H1 (cell line): ENCODE measurements at regions not wholly inside any gene's neighbourhood (a gene's known extent, or its start where the extent isn't known, plus 50 kb on each side); places are given as distances from the start of the nearest gene placed in this dataset.

Experiments used
- EGR1 ChIP-seq: IDR thresholded peaks from 2 replicates; pipeline ENCODE4 v1.6.1; 2011; ENCODE audit warnings: low read depth, low read length, borderline replicate concordance
- TF ChIP-seq, protein P1 (sequence below): fragments of 300-600 bp; sonication (generic); IDR thresholded peaks from 2 replicates; pipeline ENCODE4 v1.7.1; 2012; ENCODE audit warnings: low read length, moderate library complexity, mild to moderate bottlenecking, inconsistent platforms; ENCODE audit not compliant: insufficient replicate concordance
- TF ChIP-seq, protein P2 (sequence below), 3 experiments: IDR thresholded peaks; 1 replicate in 2 of 3; 2 replicates in 1 of 3; pipeline versions ENCODE4 v1.5.1 to v1.6.1; 2011; ENCODE audit warnings: low read length in 3 of 3, mild to moderate bottlenecking in 3 of 3, inconsistent platforms in 2 of 3, low read depth in 1 of 3, moderate library complexity in 1 of 3; ENCODE audit not compliant: insufficient read depth in 1 of 3; ENCODE audit errors: control extremely low read depth in 1 of 3
- TF ChIP-seq, protein P3 (sequence below): IDR thresholded peaks from 2 replicates; pipeline ENCODE4 v1.6.1; 2011; ENCODE audit warnings: low read depth, mild to moderate bottlenecking, low read length; ENCODE audit not compliant: insufficient read depth
- TF ChIP-seq, protein P4 (sequence below): IDR thresholded peaks from 2 replicates; pipeline ENCODE4 v1.6.1; 2012; ENCODE audit warnings: low read length, inconsistent platforms

DNA sequence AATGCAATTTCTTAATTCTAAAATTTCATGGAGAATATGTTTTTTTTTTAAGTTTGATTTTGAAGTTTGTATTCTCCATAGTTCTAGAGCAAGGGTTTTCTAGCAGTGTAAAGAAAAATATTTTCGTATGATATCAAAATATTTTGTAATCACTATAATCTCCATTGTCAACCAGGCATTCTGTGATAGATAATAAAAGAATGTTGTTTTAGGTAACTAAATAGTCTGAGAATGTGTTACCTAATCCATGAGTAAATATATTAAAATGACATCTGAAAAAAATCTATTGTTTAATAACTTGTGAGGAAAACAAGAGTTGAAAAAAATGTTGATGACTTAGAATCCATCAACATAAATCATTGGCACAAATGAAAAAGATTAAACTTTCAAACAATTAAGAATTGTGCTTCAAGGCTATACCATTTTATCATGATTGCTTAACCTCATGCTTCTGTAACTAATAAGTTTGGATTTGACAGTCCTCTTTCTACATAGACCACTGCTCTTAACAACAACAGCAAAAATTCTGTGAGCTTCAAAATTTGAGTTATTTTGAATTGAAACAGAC, 2211.8 kb downstream of the LRRC4C start (continued):
- TF ChIP-seq, protein P1, sequence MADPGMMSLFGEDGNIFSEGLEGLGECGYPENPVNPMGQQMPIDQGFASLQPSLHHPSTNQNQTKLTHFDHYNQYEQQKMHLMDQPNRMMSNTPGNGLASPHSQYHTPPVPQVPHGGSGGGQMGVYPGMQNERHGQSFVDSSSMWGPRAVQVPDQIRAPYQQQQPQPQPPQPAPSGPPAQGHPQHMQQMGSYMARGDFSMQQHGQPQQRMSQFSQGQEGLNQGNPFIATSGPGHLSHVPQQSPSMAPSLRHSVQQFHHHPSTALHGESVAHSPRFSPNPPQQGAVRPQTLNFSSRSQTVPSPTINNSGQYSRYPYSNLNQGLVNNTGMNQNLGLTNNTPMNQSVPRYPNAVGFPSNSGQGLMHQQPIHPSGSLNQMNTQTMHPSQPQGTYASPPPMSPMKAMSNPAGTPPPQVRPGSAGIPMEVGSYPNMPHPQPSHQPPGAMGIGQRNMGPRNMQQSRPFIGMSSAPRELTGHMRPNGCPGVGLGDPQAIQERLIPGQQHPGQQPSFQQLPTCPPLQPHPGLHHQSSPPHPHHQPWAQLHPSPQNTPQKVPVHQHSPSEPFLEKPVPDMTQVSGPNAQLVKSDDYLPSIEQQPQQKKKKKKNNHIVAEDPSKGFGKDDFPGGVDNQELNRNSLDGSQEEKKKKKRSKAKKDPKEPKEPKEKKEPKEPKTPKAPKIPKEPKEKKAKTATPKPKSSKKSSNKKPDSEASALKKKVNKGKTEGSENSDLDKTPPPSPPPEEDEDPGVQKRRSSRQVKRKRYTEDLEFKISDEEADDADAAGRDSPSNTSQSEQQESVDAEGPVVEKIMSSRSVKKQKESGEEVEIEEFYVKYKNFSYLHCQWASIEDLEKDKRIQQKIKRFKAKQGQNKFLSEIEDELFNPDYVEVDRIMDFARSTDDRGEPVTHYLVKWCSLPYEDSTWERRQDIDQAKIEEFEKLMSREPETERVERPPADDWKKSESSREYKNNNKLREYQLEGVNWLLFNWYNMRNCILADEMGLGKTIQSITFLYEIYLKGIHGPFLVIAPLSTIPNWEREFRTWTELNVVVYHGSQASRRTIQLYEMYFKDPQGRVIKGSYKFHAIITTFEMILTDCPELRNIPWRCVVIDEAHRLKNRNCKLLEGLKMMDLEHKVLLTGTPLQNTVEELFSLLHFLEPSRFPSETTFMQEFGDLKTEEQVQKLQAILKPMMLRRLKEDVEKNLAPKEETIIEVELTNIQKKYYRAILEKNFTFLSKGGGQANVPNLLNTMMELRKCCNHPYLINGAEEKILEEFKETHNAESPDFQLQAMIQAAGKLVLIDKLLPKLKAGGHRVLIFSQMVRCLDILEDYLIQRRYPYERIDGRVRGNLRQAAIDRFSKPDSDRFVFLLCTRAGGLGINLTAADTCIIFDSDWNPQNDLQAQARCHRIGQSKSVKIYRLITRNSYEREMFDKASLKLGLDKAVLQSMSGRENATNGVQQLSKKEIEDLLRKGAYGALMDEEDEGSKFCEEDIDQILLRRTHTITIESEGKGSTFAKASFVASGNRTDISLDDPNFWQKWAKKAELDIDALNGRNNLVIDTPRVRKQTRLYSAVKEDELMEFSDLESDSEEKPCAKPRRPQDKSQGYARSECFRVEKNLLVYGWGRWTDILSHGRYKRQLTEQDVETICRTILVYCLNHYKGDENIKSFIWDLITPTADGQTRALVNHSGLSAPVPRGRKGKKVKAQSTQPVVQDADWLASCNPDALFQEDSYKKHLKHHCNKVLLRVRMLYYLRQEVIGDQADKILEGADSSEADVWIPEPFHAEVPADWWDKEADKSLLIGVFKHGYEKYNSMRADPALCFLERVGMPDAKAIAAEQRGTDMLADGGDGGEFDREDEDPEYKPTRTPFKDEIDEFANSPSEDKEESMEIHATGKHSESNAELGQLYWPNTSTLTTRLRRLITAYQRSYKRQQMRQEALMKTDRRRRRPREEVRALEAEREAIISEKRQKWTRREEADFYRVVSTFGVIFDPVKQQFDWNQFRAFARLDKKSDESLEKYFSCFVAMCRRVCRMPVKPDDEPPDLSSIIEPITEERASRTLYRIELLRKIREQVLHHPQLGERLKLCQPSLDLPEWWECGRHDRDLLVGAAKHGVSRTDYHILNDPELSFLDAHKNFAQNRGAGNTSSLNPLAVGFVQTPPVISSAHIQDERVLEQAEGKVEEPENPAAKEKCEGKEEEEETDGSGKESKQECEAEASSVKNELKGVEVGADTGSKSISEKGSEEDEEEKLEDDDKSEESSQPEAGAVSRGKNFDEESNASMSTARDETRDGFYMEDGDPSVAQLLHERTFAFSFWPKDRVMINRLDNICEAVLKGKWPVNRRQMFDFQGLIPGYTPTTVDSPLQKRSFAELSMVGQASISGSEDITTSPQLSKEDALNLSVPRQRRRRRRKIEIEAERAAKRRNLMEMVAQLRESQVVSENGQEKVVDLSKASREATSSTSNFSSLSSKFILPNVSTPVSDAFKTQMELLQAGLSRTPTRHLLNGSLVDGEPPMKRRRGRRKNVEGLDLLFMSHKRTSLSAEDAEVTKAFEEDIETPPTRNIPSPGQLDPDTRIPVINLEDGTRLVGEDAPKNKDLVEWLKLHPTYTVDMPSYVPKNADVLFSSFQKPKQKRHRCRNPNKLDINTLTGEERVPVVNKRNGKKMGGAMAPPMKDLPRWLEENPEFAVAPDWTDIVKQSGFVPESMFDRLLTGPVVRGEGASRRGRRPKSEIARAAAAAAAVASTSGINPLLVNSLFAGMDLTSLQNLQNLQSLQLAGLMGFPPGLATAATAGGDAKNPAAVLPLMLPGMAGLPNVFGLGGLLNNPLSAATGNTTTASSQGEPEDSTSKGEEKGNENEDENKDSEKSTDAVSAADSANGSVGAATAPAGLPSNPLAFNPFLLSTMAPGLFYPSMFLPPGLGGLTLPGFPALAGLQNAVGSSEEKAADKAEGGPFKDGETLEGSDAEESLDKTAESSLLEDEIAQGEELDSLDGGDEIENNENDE, result no peak
- TF ChIP-seq, protein P2, sequence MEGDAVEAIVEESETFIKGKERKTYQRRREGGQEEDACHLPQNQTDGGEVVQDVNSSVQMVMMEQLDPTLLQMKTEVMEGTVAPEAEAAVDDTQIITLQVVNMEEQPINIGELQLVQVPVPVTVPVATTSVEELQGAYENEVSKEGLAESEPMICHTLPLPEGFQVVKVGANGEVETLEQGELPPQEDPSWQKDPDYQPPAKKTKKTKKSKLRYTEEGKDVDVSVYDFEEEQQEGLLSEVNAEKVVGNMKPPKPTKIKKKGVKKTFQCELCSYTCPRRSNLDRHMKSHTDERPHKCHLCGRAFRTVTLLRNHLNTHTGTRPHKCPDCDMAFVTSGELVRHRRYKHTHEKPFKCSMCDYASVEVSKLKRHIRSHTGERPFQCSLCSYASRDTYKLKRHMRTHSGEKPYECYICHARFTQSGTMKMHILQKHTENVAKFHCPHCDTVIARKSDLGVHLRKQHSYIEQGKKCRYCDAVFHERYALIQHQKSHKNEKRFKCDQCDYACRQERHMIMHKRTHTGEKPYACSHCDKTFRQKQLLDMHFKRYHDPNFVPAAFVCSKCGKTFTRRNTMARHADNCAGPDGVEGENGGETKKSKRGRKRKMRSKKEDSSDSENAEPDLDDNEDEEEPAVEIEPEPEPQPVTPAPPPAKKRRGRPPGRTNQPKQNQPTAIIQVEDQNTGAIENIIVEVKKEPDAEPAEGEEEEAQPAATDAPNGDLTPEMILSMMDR (IDR thresholded peaks at IDR 0.05; ENCODE audit: control extremely low read depth in 1 of 3, insufficient read depth in 1 of 3, low read depth in 1 of 3, low read length in 3 of 3), result no peak
- no peak for TF ChIP-seq EGR1
- TF ChIP-seq, protein P3, sequence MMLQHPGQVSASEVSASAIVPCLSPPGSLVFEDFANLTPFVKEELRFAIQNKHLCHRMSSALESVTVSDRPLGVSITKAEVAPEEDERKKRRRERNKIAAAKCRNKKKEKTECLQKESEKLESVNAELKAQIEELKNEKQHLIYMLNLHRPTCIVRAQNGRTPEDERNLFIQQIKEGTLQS, result no peak
- TF ChIP-seq, protein P4, sequence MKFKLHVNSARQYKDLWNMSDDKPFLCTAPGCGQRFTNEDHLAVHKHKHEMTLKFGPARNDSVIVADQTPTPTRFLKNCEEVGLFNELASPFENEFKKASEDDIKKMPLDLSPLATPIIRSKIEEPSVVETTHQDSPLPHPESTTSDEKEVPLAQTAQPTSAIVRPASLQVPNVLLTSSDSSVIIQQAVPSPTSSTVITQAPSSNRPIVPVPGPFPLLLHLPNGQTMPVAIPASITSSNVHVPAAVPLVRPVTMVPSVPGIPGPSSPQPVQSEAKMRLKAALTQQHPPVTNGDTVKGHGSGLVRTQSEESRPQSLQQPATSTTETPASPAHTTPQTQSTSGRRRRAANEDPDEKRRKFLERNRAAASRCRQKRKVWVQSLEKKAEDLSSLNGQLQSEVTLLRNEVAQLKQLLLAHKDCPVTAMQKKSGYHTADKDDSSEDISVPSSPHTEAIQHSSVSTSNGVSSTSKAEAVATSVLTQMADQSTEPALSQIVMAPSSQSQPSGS, result no peak
